Activated CD8-positive, alpha-beta T cell treated with anti-CD3 and anti-CD28 coated beads, Interleukin-2, amount 10 ng/mL, durations not matched to agents 7 days and 5 days (primary cell): ENCODE measurements at regions not wholly inside any gene's neighbourhood (a gene's known extent, or its start where the extent isn't known, plus 50 kb on each side); places are given as distances from the start of the nearest gene placed in this dataset.
"Not testable (repeated sequence)": the region's sequence is repeated elsewhere in the genome, so short reads cannot be mapped to it uniquely, and the experiment has no call there.

Experiments used
- ATAC-seq: fragments of 150-1000 bp; cut with Tn5 transposase; one replicate; pipeline ENCODE4 v1.10.0; 2021; ENCODE audit warnings: moderate library complexity
- CTCF ChIA-PET: fragments of 350-600 bp; sonication (Branson Sonifier 250); formaldehyde crosslinking; loops from one replicate; lab custom pipeline; 2021; ENCODE audit warnings: antibody characterized with exemption; lab: Charles Lee
- POLR2A ChIA-PET: fragments of 350-600 bp; sonication (Branson Sonifier 250); formaldehyde crosslinking; loops from one replicate; lab custom pipeline; 2021; ENCODE audit warnings: antibody characterized with exemption; lab: Charles Lee
- DNase-seq: peaks from one replicate; pipeline ENCODE4 v3.0.0-alpha.2; 2020
- H3K27ac Mint-ChIP-seq: one replicate; pipeline ENCODE4 v1.8.0; 2021; ENCODE audit warnings: mild to moderate bottlenecking, mixed read lengths
- H3K27me3 Mint-ChIP-seq: one replicate; pipeline ENCODE4 v1.8.0; 2021; ENCODE audit warnings: low read depth, mixed read lengths
- H3K36me3 Mint-ChIP-seq: one replicate; pipeline ENCODE4 v1.8.0; 2021; ENCODE audit warnings: low read depth, mixed read lengths
- H3K4me1 Mint-ChIP-seq: one replicate; pipeline ENCODE4 v1.8.0; 2021; ENCODE audit warnings: low read depth, mixed read lengths
- H3K4me3 Mint-ChIP-seq: one replicate; pipeline ENCODE4 v1.8.0; 2021; ENCODE audit warnings: mild to moderate bottlenecking, mixed read lengths
- H3K9me3 Mint-ChIP-seq: one replicate; pipeline ENCODE4 v1.8.0; 2022; ENCODE audit warnings: mixed read lengths; ENCODE audit not compliant: insufficient read depth

- DNase-seq, H3K36me3 Mint-ChIP-seq, POLR2A ChIA-PET, H3K4me3 Mint-ChIP-seq, H3K9me3 Mint-ChIP-seq, ATAC-seq, H3K27me3 Mint-ChIP-seq, H3K27ac Mint-ChIP-seq: not testable (repeated sequence)
- H3K4me1 Mint-ChIP-seq, result peaks cover 21% of the 10 kb centered on the region
- CTCF ChIA-PET, result interaction anchor here (1.2 to 1.3 kb wide), 2 partner anchors 25 to 29 kb away, joined by 3 read pairs; no protein-coding TSS in a partner anchor
Observed at GRCh38 chr7:28333548-28333947, 78.8 kb upstream of the CREB5 start.

GRCh38 chr7:28336806-28337205 is 75.5 kb upstream of the CREB5 start:
- POLR2A ChIA-PET, result no interaction called here
- Mint-ChIP-seq H3K36me3 (no peaks in the 10 kb centered on the region), H3K4me3 (no peak overlapping the region), H3K9me3 (no peaks in the 10 kb centered on the region), H3K27me3 (no peaks in the 10 kb centered on the region), H3K4me1 (no peaks in the 10 kb centered on the region), H3K27ac (no peak overlapping the region)
- DNase-seq (no peak), ATAC-seq (no peak)
- CTCF ChIA-PET, result no interaction called here

- Mint-ChIP-seq H3K36me3 (no peaks in the 10 kb centered on the region), H3K27me3 (no peaks in the 10 kb centered on the region), H3K9me3 (no peaks in the 10 kb centered on the region), H3K27ac (no peak overlapping the region), H3K4me3 (no peak overlapping the region), H3K4me1 (no peaks in the 10 kb centered on the region)
- no peak for DNase-seq
- ChIA-PET CTCF (no interaction called here), POLR2A (no interaction called here)
- ATAC-seq, result no peak
Observed at GRCh38 chr7:28338041-28338440, 74.3 kb upstream of the CREB5 start.

GRCh38 chr7:28343462-28343861 is 68.9 kb upstream of the CREB5 start:
- Mint-ChIP-seq H3K9me3 (no peaks in the 10 kb centered on the region), H3K4me1 (no peaks in the 10 kb centered on the region), H3K4me3 (no peak overlapping the region), H3K27me3 (no peaks in the 10 kb centered on the region), H3K27ac (no peak overlapping the region), H3K36me3 (no peaks in the 10 kb centered on the region)
- DNase-seq (no peak), ATAC-seq (no peak)
- POLR2A ChIA-PET, result no interaction called here
- CTCF ChIA-PET, result no interaction called here

- peaks cover under 1% of the 10 kb centered on the region for H3K27me3 Mint-ChIP-seq
- H3K4me1 Mint-ChIP-seq, result no peaks in the 10 kb centered on the region
- CTCF ChIA-PET, result no interaction called here
- no peak overlapping the region for H3K4me3 Mint-ChIP-seq
- no peak overlapping the region for H3K27ac Mint-ChIP-seq
- no peaks in the 10 kb centered on the region for H3K9me3 Mint-ChIP-seq
- DNase-seq (no peak), ATAC-seq (no peak)
- no peaks in the 10 kb centered on the region for H3K36me3 Mint-ChIP-seq
- POLR2A ChIA-PET, result no interaction called here
Observed at GRCh38 chr7:28346256-28346655, 66.1 kb upstream of the CREB5 start.

GRCh38 chr7:28346676-28347363 is 65.5 kb upstream of the CREB5 start:
- Mint-ChIP-seq H3K4me3 (no peak overlapping the region), H3K36me3 (no peaks in the 10 kb centered on the region), H3K27me3 (peaks cover 3% of the 10 kb centered on the region), H3K4me1 (no peaks in the 10 kb centered on the region), H3K9me3 (no peaks in the 10 kb centered on the region), H3K27ac (no peak overlapping the region)
- ChIA-PET POLR2A (no interaction called here), CTCF (no interaction called here)
- no peak for DNase-seq
- no peak for ATAC-seq

GRCh38 chr7:28347475-28348318 is 64.6 kb upstream of the CREB5 start:
- Mint-ChIP-seq H3K36me3 (no peaks in the 10 kb centered on the region), H3K4me3 (no peak overlapping the region), H3K27me3 (peaks cover 3% of the 10 kb centered on the region), H3K4me1 (no peaks in the 10 kb centered on the region), H3K27ac (no peak overlapping the region), H3K9me3 (no peaks in the 10 kb centered on the region)
- ChIA-PET POLR2A (no interaction called here), CTCF (interaction anchor here (0.9 kb wide), 1 partner anchor 15 kb away, joined by 4 read pairs; no protein-coding TSS in a partner anchor)
- no peak for DNase-seq
- no peak for ATAC-seq

- no peaks in the 10 kb centered on the region for H3K36me3 Mint-ChIP-seq
- CTCF ChIA-PET, result interaction anchor here (0.9 kb wide), 1 partner anchor 14 kb away, joined by 4 read pairs; no protein-coding TSS in a partner anchor
- no peak overlapping the region for H3K4me3 Mint-ChIP-seq
Observed at GRCh38 chr7:28348636-28349035, 63.7 kb upstream of the CREB5 start.

GRCh38 chr7:28349637-28350036 is 62.7 kb upstream of the CREB5 start:
- CTCF ChIA-PET, result interaction anchor here (1.9 kb wide), 1 partner anchor 13 kb away, joined by 10 read pairs; no protein-coding TSS in a partner anchor
- H3K27ac Mint-ChIP-seq, result no peak overlapping the region
- ATAC-seq, result no peak
- DNase-seq, result no peak
- H3K27me3 Mint-ChIP-seq, result peaks cover 3% of the 10 kb centered on the region
- POLR2A ChIA-PET, result no interaction called here
- no peaks in the 10 kb centered on the region for H3K9me3 Mint-ChIP-seq
- no peak overlapping the region for H3K4me3 Mint-ChIP-seq
- no peaks in the 10 kb centered on the region for H3K4me1 Mint-ChIP-seq
- no peaks in the 10 kb centered on the region for H3K36me3 Mint-ChIP-seq

More at GRCh38 chr7:28348636-28349035, 63.7 kb upstream of the CREB5 start:
- Mint-ChIP-seq H3K4me1 (no peaks in the 10 kb centered on the region), H3K27ac (no peak overlapping the region), H3K27me3 (peaks cover 3% of the 10 kb centered on the region), H3K9me3 (no peaks in the 10 kb centered on the region)
- POLR2A ChIA-PET, result no interaction called here
- no peak for ATAC-seq
- no peak for DNase-seq

- peaks cover 3% of the 10 kb centered on the region for H3K27me3 Mint-ChIP-seq
- ChIA-PET POLR2A (no interaction called here), CTCF (interaction anchor here (1.9 kb wide), 1 partner anchor 12 kb away, joined by 10 read pairs; no protein-coding TSS in a partner anchor)
- H3K9me3 Mint-ChIP-seq, result no peaks in the 10 kb centered on the region
- ATAC-seq, result no peak
- no peak overlapping the region for H3K4me3 Mint-ChIP-seq
- no peak overlapping the region for H3K27ac Mint-ChIP-seq
- no peak for DNase-seq
- no peaks in the 10 kb centered on the region for H3K36me3 Mint-ChIP-seq
- H3K4me1 Mint-ChIP-seq, result no peaks in the 10 kb centered on the region
Observed at GRCh38 chr7:28350662-28351061, 61.7 kb upstream of the CREB5 start.

- H3K4me3 Mint-ChIP-seq, result no peak overlapping the region
- no peaks in the 10 kb centered on the region for H3K4me1 Mint-ChIP-seq
- no peak for ATAC-seq
- H3K36me3 Mint-ChIP-seq, result no peaks in the 10 kb centered on the region
- no peak for DNase-seq
- CTCF ChIA-PET, result interaction anchor here (1.0 to 1.9 kb wide), 2 partner anchors 11 to 15 kb away, joined by 3 to 10 read pairs; no protein-coding TSS in a partner anchor
- no peak overlapping the region for H3K27ac Mint-ChIP-seq
- POLR2A ChIA-PET, result no interaction called here
- H3K9me3 Mint-ChIP-seq, result no peaks in the 10 kb centered on the region
- H3K27me3 Mint-ChIP-seq, result peaks cover 3% of the 10 kb centered on the region
Observed at GRCh38 chr7:28351450-28351849, 60.9 kb upstream of the CREB5 start.
